Ovary (tissue), 7 donors: ENCODE measurements at regions not wholly inside any gene's neighbourhood (a gene's known extent, or its start where the extent isn't known, plus 50 kb on each side); places are given as distances from the start of the nearest gene placed in this dataset.

Experiments
- DNase-seq, 5 donors: peaks; one replicate each; pipeline ENCODE4 v3.0.0-alpha.2; 2019 to 2020
- H3K27ac ChIP-seq, 2 donors: fragments of 200-600 bp; one replicate each; pipeline versions ENCODE4 v1.5.1 to v1.8.0; 2019 to 2022
- H3K27me3 ChIP-seq: fragments of 200-600 bp; one replicate; pipeline ENCODE4 v1.8.0; 2022
- H3K36me3 ChIP-seq: fragments of 200-600 bp; sonication (generic); one replicate; pipeline ENCODE4 v1.5.1; 2019
- H3K4me1 ChIP-seq: one replicate; pipeline ENCODE4 v1.8.1; 2013; ENCODE audit warnings: mild to moderate bottlenecking, moderate library complexity; ENCODE audit not compliant: insufficient read depth
- H3K4me3 ChIP-seq: fragments of 200-600 bp; sonication (generic); one replicate; pipeline ENCODE4 v1.5.1; 2017
- H3K9me3 ChIP-seq, 2 donors: fragments of 200-600 bp in 1 of 2; sonication (generic) in 1 of 2; one replicate each; pipeline versions ENCODE4 v1.5.1 to v1.8.1; 2013 to 2019; ENCODE audit warnings: mild to moderate bottlenecking in 1 of 2, moderate library complexity in 1 of 2
- CTCF ChIP-seq, 3 donors: fragments of 450-650 bp in 2 of 3; fragments of 200-600 bp in 1 of 3; IDR thresholded peaks; one replicate each; pipeline versions ENCODE4 v1.5.1 to v1.8.0; 2016 to 2022; ENCODE audit warnings: antibody characterized with exemption in 3 of 3, mild to moderate bottlenecking in 1 of 3
- EP300 ChIP-seq: sonication (generic); formaldehyde crosslinking; IDR thresholded peaks from one replicate; pipeline ENCODE4 v1.6.1; 2017; ENCODE audit warnings: antibody characterized with exemption
- POLR2A ChIP-seq: fragments of 450-650 bp; IDR thresholded peaks from one replicate; pipeline ENCODE4 v1.6.1; 2017; ENCODE audit warnings: antibody characterized with exemption, mild to moderate bottlenecking, moderate library complexity
- WGBS, 3 donors: extraction: QIAGEN DNeasy Blood & Tissue Kit in 1 of 3; methylation state at CpG; one replicate each; pipeline versions ENCODE4 v1.1.5 to v1.1.7; 2013 to 2017; 5-methylcytosine and 5-hydroxymethylcytosine counted together
- intact Hi-C, 4 donors: fragments of 100-400 bp; cut with DNase I; formaldehyde crosslinking; loops; one replicate each; pipeline versions ENCODE4 v1.11.0 to v1.15.1; 2022 to 2023
- donor health status: DM: no; HTN: no; CAD: no; lungs with moderate emphysema.
- donor health status: DM: no; HTN: no; CAD: no.
- donor health status: Bipolar disorder and iron deficiency.
- donor health status: DM: no; HTN: no; CAD: no.
- donor health status: DM: yes; HTN: yes; CAD: no.

GRCh38 chr11:27830206-27830605 lies 130.0 kb upstream of the BDNF start:
- H3K27ac ChIP-seq = no peak overlapping the region
- no peak for DNase-seq
- no peak for TF ChIP-seq CTCF (IDR thresholded peaks at IDR 0.05)
- no peak for TF ChIP-seq EP300
- TF ChIP-seq POLR2A = no peak
- WGBS, 3 donors = 65 to 69% (median 65%) methylated on average over 3 of the region's 3 CpGs
- intact Hi-C loops = no loop called here
- no peaks in the 10 kb centered on the region for H3K9me3 ChIP-seq
- no peak overlapping the region for H3K4me3 ChIP-seq
- no peaks in the 10 kb centered on the region for H3K36me3 ChIP-seq
- H3K4me1 ChIP-seq = no peaks in the 10 kb centered on the region
- H3K27me3 ChIP-seq = no peaks in the 10 kb centered on the region

DNA sequence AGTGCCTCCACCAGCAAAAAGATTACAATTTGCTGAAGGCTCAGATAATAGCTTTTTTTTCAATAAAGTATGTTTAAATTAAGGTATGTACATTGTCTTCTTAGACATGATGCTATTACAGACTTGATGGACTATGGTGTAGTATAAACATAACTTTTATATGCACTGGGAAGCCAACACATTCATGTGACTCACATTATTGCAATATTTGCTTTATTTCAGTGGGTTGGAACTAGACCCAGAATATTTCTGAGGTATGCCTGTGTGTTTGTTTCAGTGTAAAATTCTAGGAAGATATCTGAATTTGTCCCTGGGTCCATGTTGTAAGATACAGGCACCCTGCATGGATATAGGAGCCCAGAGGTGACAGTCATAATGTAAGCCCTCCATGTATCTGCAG lies 120.0 kb upstream of the BDNF start:
- H3K9me3 ChIP-seq = no peaks in the 10 kb centered on the region
- no peak overlapping the region for H3K27ac ChIP-seq
- H3K4me3 ChIP-seq = no peak overlapping the region
- intact Hi-C loops = loop anchor here in 1 of 4 donors (2.0 kb wide), 1 partner anchor 45 kb away; no protein-coding TSS in a partner anchor
- no peak for DNase-seq
- no peaks in the 10 kb centered on the region for H3K27me3 ChIP-seq
- no peak for TF ChIP-seq CTCF (IDR thresholded peaks at IDR 0.05)
- TF ChIP-seq POLR2A = no peak
- TF ChIP-seq EP300 = no peak
- H3K4me1 ChIP-seq = no peaks in the 10 kb centered on the region
- H3K36me3 ChIP-seq = no peaks in the 10 kb centered on the region

DNA sequence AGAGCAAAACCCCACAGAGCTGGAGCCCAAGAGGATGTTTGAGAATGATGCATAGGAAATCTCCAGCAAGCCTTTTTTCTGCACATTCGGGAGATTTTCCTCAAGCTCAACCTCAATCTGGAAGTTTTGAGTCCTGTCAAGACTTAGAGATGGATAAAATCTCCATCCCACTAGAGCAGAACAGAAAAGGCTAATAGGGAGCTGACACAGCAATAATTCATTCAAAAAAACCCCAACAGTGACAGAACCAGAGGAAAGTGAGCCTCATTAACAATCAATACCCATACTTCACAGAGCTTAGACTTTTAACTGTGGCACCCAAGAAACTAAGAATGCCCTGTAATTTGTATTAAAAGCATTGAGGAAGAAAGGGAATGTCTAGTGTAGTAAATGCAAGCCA lies 115.9 kb upstream of the BDNF start:
- intact Hi-C loops = no loop called here
- no peak overlapping the region for H3K27ac ChIP-seq
- no peak for DNase-seq
- no peaks in the 10 kb centered on the region for H3K4me1 ChIP-seq
- no peak overlapping the region for H3K4me3 ChIP-seq
- WGBS, 3 donors = 78 to 96% (median 92%) methylated on average over 1 of the region's 1 CpG
- H3K27me3 ChIP-seq = no peaks in the 10 kb centered on the region
- no peaks in the 10 kb centered on the region for H3K36me3 ChIP-seq
- no peaks in the 10 kb centered on the region for H3K9me3 ChIP-seq
- TF ChIP-seq EP300 = no peak
- TF ChIP-seq POLR2A = no peak
- no peak for TF ChIP-seq CTCF (IDR thresholded peaks at IDR 0.05)

DNA sequence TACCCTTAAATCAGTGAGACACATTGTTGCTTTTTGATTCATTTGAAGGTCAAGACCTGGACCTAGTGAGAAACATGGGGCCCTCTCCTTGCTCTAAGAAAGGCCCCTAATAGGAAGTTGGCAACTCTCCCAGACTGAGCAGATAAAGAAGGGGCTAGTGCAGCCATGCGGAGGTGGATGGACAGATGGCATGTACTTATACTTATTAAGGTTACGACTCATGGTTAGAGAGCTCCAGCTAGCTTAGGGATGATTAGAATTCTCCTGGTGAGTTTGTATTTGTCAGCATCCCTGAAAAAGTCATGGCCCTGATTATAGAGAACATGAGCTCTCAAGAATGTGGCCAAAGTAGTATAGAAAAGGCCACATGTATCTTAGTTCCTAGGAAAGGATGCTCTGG lies 112.1 kb upstream of the BDNF start:
- TF ChIP-seq POLR2A (no peak), CTCF (IDR thresholded peaks at IDR 0.05) (no peak), EP300 (no peak)
- intact Hi-C loops = no loop called here
- WGBS, 3 donors = 20 to 24% (median 20%) methylated on average over 2 of the region's 2 CpGs
- DNase-seq = no peak
- H3K9me3 ChIP-seq = no peaks in the 10 kb centered on the region
- H3K4me3 ChIP-seq = no peak overlapping the region
- no peak overlapping the region for H3K27ac ChIP-seq
- H3K36me3 ChIP-seq = no peaks in the 10 kb centered on the region
- no peaks in the 10 kb centered on the region for H3K27me3 ChIP-seq
- no peaks in the 10 kb centered on the region for H3K4me1 ChIP-seq

DNA sequence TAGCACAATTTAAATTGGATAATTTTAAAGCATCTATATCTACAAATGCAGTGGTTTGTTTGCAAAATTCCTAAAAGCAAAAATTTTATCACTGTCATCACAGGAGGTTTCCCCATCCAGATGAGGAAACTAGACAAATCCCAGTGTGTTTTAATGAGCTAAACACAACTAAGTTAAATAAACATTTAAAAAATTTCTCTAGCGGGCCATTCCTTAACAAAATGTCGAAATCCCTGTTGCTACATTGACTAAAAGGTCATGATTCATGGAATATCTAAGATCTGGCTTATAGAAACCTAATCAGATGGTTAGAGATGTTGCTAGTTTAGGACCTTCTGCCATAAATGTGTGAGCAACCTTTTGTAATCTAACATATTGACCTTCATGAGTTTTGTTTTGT lies 107.3 kb upstream of the BDNF start:
- intact Hi-C loops = no loop called here
- H3K27me3 ChIP-seq = no peaks in the 10 kb centered on the region
- no peaks in the 10 kb centered on the region for H3K9me3 ChIP-seq
- H3K4me1 ChIP-seq = no peaks in the 10 kb centered on the region
- 73 to 76% (median 74%) methylated on average over 2 of the region's 2 CpGs for WGBS, 3 donors
- TF ChIP-seq CTCF (IDR thresholded peaks at IDR 0.05) (no peak), EP300 (no peak), POLR2A (no peak)
- no peak overlapping the region for H3K4me3 ChIP-seq
- DNase-seq = no peak
- no peaks in the 10 kb centered on the region for H3K36me3 ChIP-seq
- no peak overlapping the region for H3K27ac ChIP-seq
